Adrenal gland (tissue), 9 donors: ENCODE measurements at regions not wholly inside any gene's neighbourhood (a gene's known extent, or its start where the extent isn't known, plus 50 kb on each side); places are given as distances from the start of the nearest gene placed in this dataset.
"Not testable (repeated sequence)": the region's sequence is repeated elsewhere in the genome, so short reads cannot be mapped to it uniquely, and the experiment has no call there.

Experiments
- DNase-seq, 7 donors: peaks; one replicate each; pipeline ENCODE4 v3.0.0-alpha.2; 2019 to 2020
- H3K27ac ChIP-seq, 5 donors: fragments of 200-600 bp; sonication (generic) in 4 of 5; 1 replicate in 3 of 5; 2 replicates in 2 of 5; pipeline versions ENCODE4 v1.5.1 to v1.8.0; 2016 to 2020; ENCODE audit warnings: mild to moderate bottlenecking in 1 of 5
- H3K27me3 ChIP-seq: fragments of 200-600 bp; 2 replicates; pipeline ENCODE4 v1.8.0; 2021
- H3K36me3 ChIP-seq, 2 donors: fragments of 200-600 bp; replicated peaks in 1 of 2; 1 replicate in 1 of 2; 2 replicates in 1 of 2; pipeline versions ENCODE4 v1.5.1 to v1.8.0; 2018 to 2022
- H3K4me1 ChIP-seq, 2 donors: fragments of 200-600 bp; replicated peaks in 1 of 2; 1 replicate in 1 of 2; 2 replicates in 1 of 2; pipeline versions ENCODE4 v1.5.1 to v1.8.0; 2018 to 2021
- H3K4me3 ChIP-seq, 4 donors: fragments of 200-600 bp; sonication (generic) in 3 of 4; one replicate each; pipeline ENCODE4 v1.5.1; 2016 to 2018
- H3K9me3 ChIP-seq, 3 donors: fragments of 200-600 bp; sonication (generic) in 1 of 3; replicated peaks in 1 of 3; 1 replicate in 2 of 3; 2 replicates in 1 of 3; pipeline versions ENCODE4 v1.5.1 to v1.8.0; 2016 to 2021
- CTCF ChIP-seq, 6 experiments: fragments of 450-650 bp in 4 of 6; fragments of 200-600 bp in 2 of 6; sonication (generic) in 1 of 6; IDR thresholded peaks; 1 replicate in 5 of 6; 2 replicates in 1 of 6; pipeline versions ENCODE4 v1.5.1 to v1.8.0; 2016 to 2021; ENCODE audit warnings: antibody characterized with exemption in 6 of 6, mild to moderate bottlenecking in 2 of 6, moderate library complexity in 1 of 6
- POLR2A ChIP-seq, 2 donors: fragments of 450-650 bp; IDR thresholded peaks; one replicate each; pipeline ENCODE4 v1.6.1; 2017; ENCODE audit warnings: antibody characterized with exemption in 2 of 2, mild to moderate bottlenecking in 2 of 2, moderate library complexity in 1 of 2
- WGBS, 4 donors: extraction: QIAGEN DNeasy Blood & Tissue Kit in 2 of 4; methylation state at CpG; one replicate each; pipeline versions ENCODE4 v1.1.5 to v1.1.7; 2013 to 2017; 5-methylcytosine and 5-hydroxymethylcytosine counted together
- intact Hi-C, 2 donors: fragments of 100-400 bp; cut with DNase I; formaldehyde crosslinking; loops; one replicate each; pipeline versions ENCODE4 v1.14.1 to v1.15.0; 2022 to 2023
- donor health status: healthy with polysubstance abuse.
- donor health status: Bipolar disorder and iron deficiency.
- donor health status: DM: yes; HTN: yes; CAD: no.
- donor health status: DM: no; HTN: no; CAD: no.
- donor health status: DM: no; HTN: no; CAD: no.

- no peaks in the 10 kb centered on the region for H3K36me3 ChIP-seq
- H3K4me3 ChIP-seq = no peak overlapping the region
- no peaks in the 10 kb centered on the region for H3K9me3 ChIP-seq
- WGBS, 4 donors = 83 to 90% (median 85%) methylated on average over 2 of the region's 2 CpGs
- intact Hi-C loops = no loop called here
- TF ChIP-seq CTCF (IDR thresholded peaks at IDR 0.05) (no peak), POLR2A (IDR thresholded peaks at IDR 0.05) (no peak)
- no peak for DNase-seq
- H3K27me3 ChIP-seq = no peaks in the 10 kb centered on the region
- no peaks in the 10 kb centered on the region for H3K4me1 ChIP-seq
- H3K27ac ChIP-seq = no peak overlapping the region
Observed at GRCh38 chr6:55941702-55942101, 66.3 kb upstream of the BMP5 start.

- 58 to 73% (median 63%) methylated on average over 4 of the region's 4 CpGs for WGBS, 4 donors
- Histone ChIP-seq H3K27me3 (no peaks in the 10 kb centered on the region), H3K4me1 (no peaks in the 10 kb centered on the region), H3K27ac (no peak overlapping the region), H3K4me3 (no peak overlapping the region), H3K36me3 (no peaks in the 10 kb centered on the region), H3K9me3 (no peaks in the 10 kb centered on the region)
- no peak for TF ChIP-seq POLR2A (IDR thresholded peaks at IDR 0.05)
- intact Hi-C loops = no loop called here
- DNase-seq = no peak
Observed at GRCh38 chr6:55937951-55938690, 62.7 kb upstream of the BMP5 start.

- Histone ChIP-seq H3K4me1 (no peaks in the 10 kb centered on the region), H3K27me3 (no peaks in the 10 kb centered on the region), H3K9me3 (no peaks in the 10 kb centered on the region), H3K27ac (no peak overlapping the region), H3K36me3 (no peaks in the 10 kb centered on the region), H3K4me3 (no peak overlapping the region)
- WGBS, 4 donors = 76 to 90% (median 81%) methylated on average over 5 of the region's 5 CpGs
- DNase-seq = no peak
- intact Hi-C loops = no loop called here
- TF ChIP-seq POLR2A (IDR thresholded peaks at IDR 0.05) (no peak), CTCF (IDR thresholded peaks at IDR 0.05) (no peak)
Observed at GRCh38 chr6:55937261-55937947, 62.0 kb upstream of the BMP5 start.

GRCh38 chr6:55931101-55931500 is 55.7 kb upstream of the BMP5 start:
- Histone ChIP-seq H3K9me3 (no peaks in the 10 kb centered on the region), H3K36me3 (no peaks in the 10 kb centered on the region), H3K4me3 (no peak overlapping the region), H3K27ac (no peak overlapping the region), H3K4me1 (no peaks in the 10 kb centered on the region), H3K27me3 (no peaks in the 10 kb centered on the region)
- TF ChIP-seq CTCF (IDR thresholded peaks at IDR 0.05) = no peak
- TF ChIP-seq POLR2A (IDR thresholded peaks at IDR 0.05) = no peak
- WGBS, 4 donors = 65 to 70% (median 65%) methylated on average over 3 of the region's 3 CpGs
- DNase-seq = no peak
- intact Hi-C loops = no loop called here

GRCh38 chr6:55927713-55928112 is 52.3 kb upstream of the BMP5 start:
- H3K9me3 ChIP-seq, H3K4me3 ChIP-seq, H3K36me3 ChIP-seq, H3K4me1 ChIP-seq, H3K27me3 ChIP-seq, intact Hi-C loops, DNase-seq, H3K27ac ChIP-seq: not testable (repeated sequence)
- WGBS, 4 donors = 62 to 74% (median 69%) methylated on average over 2 of the region's 2 CpGs
